GM12891 (cell line): ENCODE measurements at regions not wholly inside any gene's neighbourhood (a gene's known extent, or its start where the extent isn't known, plus 50 kb on each side); places are given as distances from the start of the nearest gene placed in this dataset.

Experiments
- POLR2A ChIP-seq: IDR thresholded peaks from 2 replicates; pipeline ENCODE4 v1.6.1; 2011; ENCODE audit warnings: low read depth, low read length, control low read depth
- POLR2AphosphoS5 ChIP-seq: IDR thresholded peaks from 2 replicates; pipeline ENCODE4 v1.6.1; 2011; ENCODE audit warnings: low read depth, low read length, control low read depth
- POU2F2 ChIP-seq: IDR thresholded peaks from 2 replicates; pipeline ENCODE4 v1.6.1; 2011; ENCODE audit warnings: low read depth, mild to moderate bottlenecking, control low read depth, low read length, moderate library complexity
- SPI1 ChIP-seq: IDR thresholded peaks from 2 replicates; pipeline ENCODE4 v1.6.1; 2011; ENCODE audit warnings: low read depth, low read length, control low read depth
- TAF1 ChIP-seq: IDR thresholded peaks from 2 replicates; pipeline ENCODE4 v1.6.1; 2011; ENCODE audit warnings: low read depth, low read length, control low read depth

DNA sequence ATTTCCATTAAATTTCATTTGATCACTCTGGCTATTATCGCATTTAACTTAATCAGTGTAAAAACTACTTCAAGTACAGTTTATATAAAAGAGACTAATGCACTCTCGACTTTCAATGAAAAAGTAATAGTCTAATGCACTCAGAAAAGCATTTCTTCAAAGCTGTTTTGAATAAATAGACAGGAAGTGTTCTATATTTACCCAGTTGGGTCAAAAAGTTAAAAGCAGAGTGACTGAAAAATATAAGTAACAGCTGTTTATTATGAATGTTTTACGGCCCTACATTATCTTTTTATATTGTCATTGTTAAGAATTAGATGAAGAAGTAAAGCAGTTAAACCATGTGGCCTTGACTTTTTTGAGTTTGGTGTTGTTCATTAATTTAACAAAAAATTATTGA lies 391.8 kb downstream of the ZPLD1 start:
- TF ChIP-seq TAF1 (no peak), POLR2A (no peak), POLR2AphosphoS5 (no peak), SPI1 (no peak), POU2F2 (no peak)
